Endothelial cell (in vitro differentiated cells): ENCODE measurements at regions not wholly inside any gene's neighbourhood (a gene's known extent, or its start where the extent isn't known, plus 50 kb on each side); places are given as distances from the start of the nearest gene placed in this dataset.
A peak's percentile ranks its signal among the peaks of the same experiment; 100 is the strongest.
"Not testable (repeated sequence)": the region's sequence is repeated elsewhere in the genome, so short reads cannot be mapped to it uniquely, and the experiment has no call there.

Experiments
- DNase-seq: peaks from one replicate; pipeline ENCODE4 v3.0.0; 2021; ENCODE audit warnings: low spot score
- H3K27ac Mint-ChIP-seq: one replicate; pipeline ENCODE4 v1.8.0; 2021; ENCODE audit warnings: mixed read lengths, inconsistent platforms; ENCODE audit not compliant: unreplicated experiment
- H3K27me3 Mint-ChIP-seq: one replicate; pipeline ENCODE4 v1.8.0; 2021; ENCODE audit warnings: mild to moderate bottlenecking, moderate library complexity, mixed read lengths, inconsistent platforms; ENCODE audit not compliant: unreplicated experiment
- H3K36me3 Mint-ChIP-seq: one replicate; pipeline ENCODE4 v1.8.0; 2021; ENCODE audit warnings: mild to moderate bottlenecking, low read depth, mixed read lengths, inconsistent platforms; ENCODE audit not compliant: unreplicated experiment
- H3K4me1 Mint-ChIP-seq: one replicate; pipeline ENCODE4 v1.8.0; 2021; ENCODE audit warnings: mild to moderate bottlenecking, mixed read lengths, inconsistent platforms; ENCODE audit not compliant: unreplicated experiment
- H3K4me3 Mint-ChIP-seq: one replicate; pipeline ENCODE4 v1.8.0; 2021; ENCODE audit warnings: mild to moderate bottlenecking, mixed read lengths, inconsistent platforms; ENCODE audit not compliant: unreplicated experiment
- H3K9me3 Mint-ChIP-seq: one replicate; pipeline ENCODE4 v1.8.0; 2021; ENCODE audit warnings: mixed read lengths, inconsistent platforms; ENCODE audit not compliant: unreplicated experiment
- TF ChIP-seq, protein P1 (sequence below): fragments of 200-600 bp; sonication (generic); IDR thresholded peaks from one replicate; pipeline ENCODE4 v1.5.0; 2021; ENCODE audit warnings: antibody characterized with exemption; ENCODE audit not compliant: unreplicated experiment

DNA sequence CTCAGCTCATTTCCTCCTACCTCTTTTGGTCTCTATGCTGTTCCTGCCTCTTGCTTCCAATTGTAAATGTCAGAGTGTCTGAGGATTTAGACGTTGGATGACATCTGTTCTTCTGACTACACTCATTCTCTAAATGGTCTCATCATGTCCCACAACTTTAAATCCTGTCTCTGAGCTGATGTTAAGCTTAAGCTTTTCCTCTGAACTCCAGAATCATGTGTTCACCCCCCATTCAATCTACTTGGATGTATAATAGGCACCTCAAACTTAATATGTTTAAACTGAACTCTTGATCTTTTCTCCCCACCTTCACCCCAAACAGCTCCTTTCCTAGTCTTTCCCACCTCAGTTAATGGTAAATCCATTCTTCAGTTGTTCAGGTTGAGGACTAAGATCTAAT is 433.6 kb downstream of the CSNK1G3 start:
- peaks cover 5% of the 10 kb centered on the region for H3K36me3 Mint-ChIP-seq
- H3K27me3 Mint-ChIP-seq = no peaks in the 10 kb centered on the region
- no peak for DNase-seq
- TF ChIP-seq, protein P1, sequence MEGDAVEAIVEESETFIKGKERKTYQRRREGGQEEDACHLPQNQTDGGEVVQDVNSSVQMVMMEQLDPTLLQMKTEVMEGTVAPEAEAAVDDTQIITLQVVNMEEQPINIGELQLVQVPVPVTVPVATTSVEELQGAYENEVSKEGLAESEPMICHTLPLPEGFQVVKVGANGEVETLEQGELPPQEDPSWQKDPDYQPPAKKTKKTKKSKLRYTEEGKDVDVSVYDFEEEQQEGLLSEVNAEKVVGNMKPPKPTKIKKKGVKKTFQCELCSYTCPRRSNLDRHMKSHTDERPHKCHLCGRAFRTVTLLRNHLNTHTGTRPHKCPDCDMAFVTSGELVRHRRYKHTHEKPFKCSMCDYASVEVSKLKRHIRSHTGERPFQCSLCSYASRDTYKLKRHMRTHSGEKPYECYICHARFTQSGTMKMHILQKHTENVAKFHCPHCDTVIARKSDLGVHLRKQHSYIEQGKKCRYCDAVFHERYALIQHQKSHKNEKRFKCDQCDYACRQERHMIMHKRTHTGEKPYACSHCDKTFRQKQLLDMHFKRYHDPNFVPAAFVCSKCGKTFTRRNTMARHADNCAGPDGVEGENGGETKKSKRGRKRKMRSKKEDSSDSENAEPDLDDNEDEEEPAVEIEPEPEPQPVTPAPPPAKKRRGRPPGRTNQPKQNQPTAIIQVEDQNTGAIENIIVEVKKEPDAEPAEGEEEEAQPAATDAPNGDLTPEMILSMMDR = no peak
- H3K27ac Mint-ChIP-seq = no peak overlapping the region
- no peaks in the 10 kb centered on the region for H3K4me1 Mint-ChIP-seq
- H3K9me3 Mint-ChIP-seq = no peaks in the 10 kb centered on the region
- H3K4me3 Mint-ChIP-seq = no peak overlapping the region

DNA sequence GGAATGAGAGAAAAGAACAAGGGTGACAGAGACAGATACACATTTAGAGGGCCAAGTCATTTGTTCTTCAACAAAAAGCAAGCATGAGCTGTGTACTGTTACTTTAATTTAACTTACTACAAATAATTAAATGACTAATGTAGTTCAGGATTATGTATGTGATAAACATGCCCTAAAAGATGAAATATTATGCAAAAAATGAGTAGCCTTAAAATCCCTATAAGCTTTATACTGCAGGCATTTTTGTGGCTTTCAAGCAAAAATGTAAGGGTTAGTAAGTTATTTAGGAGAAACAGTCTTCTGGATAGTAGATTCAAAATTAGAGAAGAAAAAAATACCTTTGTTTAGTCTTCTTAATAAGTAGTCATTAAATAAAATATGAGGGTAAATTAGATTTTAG is 431.2 kb downstream of the CSNK1G3 start:
- no peak for DNase-seq
- H3K4me3 Mint-ChIP-seq = no peak overlapping the region
- peaks cover 5% of the 10 kb centered on the region for H3K36me3 Mint-ChIP-seq
- H3K4me1 Mint-ChIP-seq = no peaks in the 10 kb centered on the region
- TF ChIP-seq, protein P1 = no peak
- no peaks in the 10 kb centered on the region for H3K27me3 Mint-ChIP-seq
- no peak overlapping the region for H3K27ac Mint-ChIP-seq
- peaks cover 6% of the 10 kb centered on the region for H3K9me3 Mint-ChIP-seq

DNA sequence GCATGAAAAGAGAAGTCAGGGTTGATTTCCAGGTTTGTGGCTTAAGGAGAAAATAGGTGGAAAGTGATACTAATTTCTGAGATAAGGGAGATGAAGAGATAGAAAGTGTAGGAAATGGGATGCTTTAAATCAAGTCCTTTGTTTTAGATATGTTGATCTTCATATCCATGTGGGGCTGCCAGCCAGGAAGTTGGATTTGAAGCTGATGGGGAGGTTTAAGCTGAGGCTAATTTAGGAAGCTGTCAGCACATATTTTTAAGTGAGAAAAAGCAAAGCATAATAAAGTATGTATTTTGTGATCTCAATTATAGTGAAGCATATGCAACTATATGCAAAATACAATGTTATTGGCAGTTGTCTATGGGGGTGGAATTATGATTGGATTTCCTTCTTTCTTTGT is 428.4 kb downstream of the CSNK1G3 start:
- Mint-ChIP-seq H3K27ac (no peak overlapping the region), H3K4me1 (no peaks in the 10 kb centered on the region), H3K4me3 (no peak overlapping the region), H3K27me3 (no peaks in the 10 kb centered on the region), H3K9me3 (peaks cover 16% of the 10 kb centered on the region), H3K36me3 (peaks cover 14% of the 10 kb centered on the region)
- TF ChIP-seq, protein P1 = no peak
- DNase-seq = no peak

DNA sequence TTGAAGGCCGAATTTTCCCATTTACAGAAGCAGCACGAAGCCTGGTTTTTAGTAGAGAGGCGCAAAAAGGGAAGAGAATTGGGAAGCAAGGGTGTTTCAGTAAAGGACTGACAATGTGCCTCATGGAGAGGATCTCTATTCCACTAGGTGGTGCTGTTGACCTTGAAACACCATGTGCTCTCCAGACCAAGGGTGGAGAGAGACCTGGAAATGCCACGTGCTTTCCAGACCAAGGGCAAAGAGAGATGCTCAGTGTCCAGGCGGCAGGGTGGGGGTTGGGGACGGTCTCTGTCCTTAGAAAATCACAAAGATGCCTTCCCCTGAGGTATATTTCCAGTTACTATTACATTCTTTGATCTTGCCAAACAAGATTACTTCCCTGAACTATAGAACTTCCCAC is 425.3 kb downstream of the CSNK1G3 start:
- peak; percentile 32 for DNase-seq
- H3K9me3 Mint-ChIP-seq = peaks cover 16% of the 10 kb centered on the region
- TF ChIP-seq, protein P1 = peak; percentile 52
- H3K4me1 Mint-ChIP-seq = no peaks in the 10 kb centered on the region
- H3K27ac Mint-ChIP-seq = no peak overlapping the region
- peaks cover 9% of the 10 kb centered on the region for H3K36me3 Mint-ChIP-seq
- H3K27me3 Mint-ChIP-seq = no peaks in the 10 kb centered on the region
- H3K4me3 Mint-ChIP-seq = no peak overlapping the region

DNA sequence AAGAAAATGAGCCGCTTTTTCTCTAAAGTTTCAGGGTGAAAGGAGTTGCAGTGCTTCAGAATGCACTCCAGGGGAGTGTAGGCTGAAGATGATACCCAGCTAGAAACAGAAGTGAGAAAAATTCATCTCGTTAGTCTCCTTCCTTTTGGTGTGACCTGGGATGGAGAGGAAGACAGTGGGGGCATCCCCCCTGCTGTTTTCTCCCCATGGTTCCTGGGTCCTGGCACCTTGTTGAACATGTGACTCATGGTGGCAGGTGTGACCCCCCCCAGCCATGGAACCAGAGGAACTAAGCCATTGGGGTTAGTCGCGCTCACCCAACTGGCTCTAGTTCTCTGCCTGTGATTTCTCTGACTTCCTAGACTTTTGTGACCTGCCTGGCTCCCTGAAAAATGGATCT is 424.6 kb downstream of the CSNK1G3 start:
- H3K36me3 Mint-ChIP-seq = peaks cover 9% of the 10 kb centered on the region
- DNase-seq = no peak
- no peaks in the 10 kb centered on the region for H3K27me3 Mint-ChIP-seq
- TF ChIP-seq, protein P1 = no peak
- H3K4me3 Mint-ChIP-seq = peak overlapping the region; percentile 8
- peaks cover 16% of the 10 kb centered on the region for H3K9me3 Mint-ChIP-seq
- no peaks in the 10 kb centered on the region for H3K4me1 Mint-ChIP-seq
- H3K27ac Mint-ChIP-seq = no peak overlapping the region

DNA sequence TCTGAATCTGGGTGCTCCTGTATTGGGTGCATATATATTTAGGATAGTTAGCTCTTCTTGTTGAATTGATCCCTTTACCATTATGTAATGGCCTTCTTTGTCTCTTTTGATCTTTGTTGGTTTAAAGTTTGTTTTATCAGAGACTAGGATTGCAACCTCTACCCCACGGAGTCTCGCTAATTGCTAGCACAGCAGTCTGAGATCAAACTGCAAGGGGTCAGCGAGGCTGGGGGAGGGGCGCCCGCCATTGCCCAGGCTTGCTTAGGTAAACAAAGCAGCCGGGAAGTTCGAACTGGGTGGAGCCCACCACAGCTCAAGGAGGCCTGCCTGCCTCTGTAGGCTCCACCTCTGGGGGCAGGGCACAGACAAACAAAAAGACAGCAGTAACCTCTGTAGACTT is 421.8 kb downstream of the CSNK1G3 start:
- peaks cover 16% of the 10 kb centered on the region for H3K9me3 Mint-ChIP-seq
- H3K27me3 Mint-ChIP-seq, H3K27ac Mint-ChIP-seq, H3K4me3 Mint-ChIP-seq, H3K4me1 Mint-ChIP-seq, DNase-seq, H3K36me3 Mint-ChIP-seq: not testable (repeated sequence)
